ENCODE measurements at regions not wholly inside any gene's neighbourhood (a gene's known extent, or its start where the extent isn't known, plus 50 kb on each side); places are given as distances from the start of the nearest gene placed in this dataset.
"Not testable (repeated sequence)": the region's sequence is repeated elsewhere in the genome, so short reads cannot be mapped to it uniquely, and the experiment has no call there.

DNA sequence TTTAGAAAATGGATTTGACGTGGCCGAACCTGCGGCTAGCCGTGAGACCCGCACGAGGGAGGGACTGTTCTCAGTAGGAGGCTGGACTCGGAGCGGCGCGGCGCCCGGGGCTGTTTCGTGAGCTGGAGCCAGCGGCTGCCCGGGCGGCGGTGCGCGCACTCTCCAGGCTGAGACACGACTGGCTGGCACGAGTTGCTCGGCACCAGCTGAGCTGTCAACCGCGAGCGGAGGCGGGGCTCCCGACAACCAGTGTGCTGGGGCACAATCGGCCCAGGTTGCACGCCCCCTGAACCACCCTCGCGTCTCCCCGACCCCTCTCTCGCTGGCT lies 58.5 kb upstream of the NBPF26 start:
- DNase-seq (ENCODE audit: low spot score) = not testable (repeated sequence)

DNA sequence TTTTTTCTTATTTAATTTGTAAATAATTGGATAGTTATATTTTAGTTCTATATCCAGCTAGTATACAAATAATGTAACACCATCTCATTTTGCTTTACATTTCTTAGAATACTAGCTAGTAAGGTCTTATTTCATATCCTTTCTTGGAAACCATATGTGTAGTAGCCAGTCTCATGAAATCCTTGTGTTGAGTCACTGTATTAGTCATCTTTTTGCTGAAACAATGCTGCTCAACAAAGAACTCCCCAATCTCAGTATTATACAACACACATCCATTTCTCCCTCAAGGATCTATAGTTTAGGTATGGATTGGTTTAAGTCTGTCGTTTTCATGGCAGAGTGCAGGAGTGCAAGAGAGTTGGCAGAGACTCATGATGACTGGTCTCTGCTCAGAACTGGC lies 55.6 kb upstream of the NBPF26 start:
- DNase-seq (ENCODE audit: low spot score) = not testable (repeated sequence)

Data from globus pallidus (tissue), 1 donor.